ENCODE measurements at regions not wholly inside any gene's neighbourhood (a gene's known extent, or its start where the extent isn't known, plus 50 kb on each side); places are given as distances from the start of the nearest gene placed in this dataset.

- no peak for DNase-seq (ENCODE audit: low read depth)
Measured at GRCh38 chr3:8357859-8358258, 143.8 kb upstream of the LMCD1 start.

- no peak for DNase-seq (ENCODE audit: low read depth)
Measured at GRCh38 chr3:8359133-8359532, 142.5 kb upstream of the LMCD1 start.

GRCh38 chr3:8363200-8363599, 138.4 kb upstream of the LMCD1 start:
- DNase-seq (ENCODE audit: low read depth) = no peak

- DNase-seq (ENCODE audit: low read depth) = no peak
Measured at GRCh38 chr3:8365541-8365940, 136.1 kb upstream of the LMCD1 start.

GRCh38 chr3:8366219-8366810, 135.3 kb upstream of the LMCD1 start:
- no peak for DNase-seq (ENCODE audit: low read depth)

GRCh38 chr3:8368598-8368997, 133.0 kb upstream of the LMCD1 start:
- no peak for DNase-seq (ENCODE audit: low read depth)

- no peak for DNase-seq (ENCODE audit: low read depth)
Measured at GRCh38 chr3:8369638-8370037, 132.0 kb upstream of the LMCD1 start.

- DNase-seq (ENCODE audit: low read depth) = no peak
Measured at GRCh38 chr3:8371085-8371551, 130.5 kb upstream of the LMCD1 start.

- no peak for DNase-seq (ENCODE audit: low read depth)
Measured at GRCh38 chr3:8371960-8372463, 129.6 kb upstream of the LMCD1 start.

GRCh38 chr3:8380904-8381704, 120.5 kb upstream of the LMCD1 start:
- DNase-seq (ENCODE audit: low read depth) = no peak

GRCh38 chr3:8385848-8386620, 115.6 kb upstream of the LMCD1 start:
- no peak for DNase-seq (ENCODE audit: low read depth)

- DNase-seq (ENCODE audit: low read depth) = no peak
Measured at GRCh38 chr3:8387571-8387970, 114.1 kb upstream of the LMCD1 start.

GRCh38 chr3:8399686-8400085, 101.9 kb upstream of the LMCD1 start:
- DNase-seq (ENCODE audit: low read depth) = no peak

- DNase-seq (ENCODE audit: low read depth) = no peak
Measured at GRCh38 chr3:8400911-8401310, 100.7 kb upstream of the LMCD1 start.

GRCh38 chr3:8403996-8404395, 97.6 kb upstream of the LMCD1 start:
- DNase-seq (ENCODE audit: low read depth) = no peak

GRCh38 chr3:8405144-8405543, 96.5 kb upstream of the LMCD1 start:
- DNase-seq (ENCODE audit: low read depth) = no peak

GRCh38 chr3:8406479-8406878, 95.1 kb upstream of the LMCD1 start:
- no peak for DNase-seq (ENCODE audit: low read depth)

GRCh38 chr3:8413337-8413926, 88.2 kb upstream of the LMCD1 start:
- DNase-seq (ENCODE audit: low read depth) = no peak

- no peak for DNase-seq (ENCODE audit: low read depth)
Measured at GRCh38 chr3:8416965-8417364, 84.7 kb upstream of the LMCD1 start.

- DNase-seq (ENCODE audit: low read depth) = no peak
Measured at GRCh38 chr3:8420612-8421011, 81.0 kb upstream of the LMCD1 start.

GRCh38 chr3:8421267-8421666, 80.4 kb upstream of the LMCD1 start:
- no peak for DNase-seq (ENCODE audit: low read depth)

GRCh38 chr3:8421711-8422110, 79.9 kb upstream of the LMCD1 start:
- DNase-seq (ENCODE audit: low read depth) = no peak

Data from activated T-cell treated with anti-CD3 and anti-CD28 coated beads for 1 hour (primary cell).